ENCODE measurements at regions not wholly inside any gene's neighbourhood (a gene's known extent, or its start where the extent isn't known, plus 50 kb on each side); places are given as distances from the start of the nearest gene placed in this dataset.

- TF ChIP-seq, protein P1, sequence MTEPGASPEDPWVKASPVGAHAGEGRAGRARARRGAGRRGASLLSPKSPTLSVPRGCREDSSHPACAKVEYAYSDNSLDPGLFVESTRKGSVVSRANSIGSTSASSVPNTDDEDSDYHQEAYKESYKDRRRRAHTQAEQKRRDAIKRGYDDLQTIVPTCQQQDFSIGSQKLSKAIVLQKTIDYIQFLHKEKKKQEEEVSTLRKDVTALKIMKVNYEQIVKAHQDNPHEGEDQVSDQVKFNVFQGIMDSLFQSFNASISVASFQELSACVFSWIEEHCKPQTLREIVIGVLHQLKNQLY (CRISPR knock-in tag; IDR thresholded peaks at IDR 0.05): no peak
- no peak for TF ChIP-seq CREM (CRISPR knock-in tag; IDR thresholded peaks at IDR 0.05)
- no peak for TF ChIP-seq ZNF317 (CRISPR knock-in tag; IDR thresholded peaks at IDR 0.05; ENCODE audit: borderline replicate concordance, low read depth)
- TF ChIP-seq FOXK1 (CRISPR knock-in tag; IDR thresholded peaks at IDR 0.05): no peak
- TF ChIP-seq, protein P2, sequence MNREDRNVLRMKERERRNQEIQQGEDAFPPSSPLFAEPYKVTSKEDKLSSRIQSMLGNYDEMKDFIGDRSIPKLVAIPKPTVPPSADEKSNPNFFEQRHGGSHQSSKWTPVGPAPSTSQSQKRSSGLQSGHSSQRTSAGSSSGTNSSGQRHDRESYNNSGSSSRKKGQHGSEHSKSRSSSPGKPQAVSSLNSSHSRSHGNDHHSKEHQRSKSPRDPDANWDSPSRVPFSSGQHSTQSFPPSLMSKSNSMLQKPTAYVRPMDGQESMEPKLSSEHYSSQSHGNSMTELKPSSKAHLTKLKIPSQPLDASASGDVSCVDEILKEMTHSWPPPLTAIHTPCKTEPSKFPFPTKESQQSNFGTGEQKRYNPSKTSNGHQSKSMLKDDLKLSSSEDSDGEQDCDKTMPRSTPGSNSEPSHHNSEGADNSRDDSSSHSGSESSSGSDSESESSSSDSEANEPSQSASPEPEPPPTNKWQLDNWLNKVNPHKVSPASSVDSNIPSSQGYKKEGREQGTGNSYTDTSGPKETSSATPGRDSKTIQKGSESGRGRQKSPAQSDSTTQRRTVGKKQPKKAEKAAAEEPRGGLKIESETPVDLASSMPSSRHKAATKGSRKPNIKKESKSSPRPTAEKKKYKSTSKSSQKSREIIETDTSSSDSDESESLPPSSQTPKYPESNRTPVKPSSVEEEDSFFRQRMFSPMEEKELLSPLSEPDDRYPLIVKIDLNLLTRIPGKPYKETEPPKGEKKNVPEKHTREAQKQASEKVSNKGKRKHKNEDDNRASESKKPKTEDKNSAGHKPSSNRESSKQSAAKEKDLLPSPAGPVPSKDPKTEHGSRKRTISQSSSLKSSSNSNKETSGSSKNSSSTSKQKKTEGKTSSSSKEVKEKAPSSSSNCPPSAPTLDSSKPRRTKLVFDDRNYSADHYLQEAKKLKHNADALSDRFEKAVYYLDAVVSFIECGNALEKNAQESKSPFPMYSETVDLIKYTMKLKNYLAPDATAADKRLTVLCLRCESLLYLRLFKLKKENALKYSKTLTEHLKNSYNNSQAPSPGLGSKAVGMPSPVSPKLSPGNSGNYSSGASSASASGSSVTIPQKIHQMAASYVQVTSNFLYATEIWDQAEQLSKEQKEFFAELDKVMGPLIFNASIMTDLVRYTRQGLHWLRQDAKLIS (CRISPR knock-in tag; IDR thresholded peaks at IDR 0.05; ENCODE audit: borderline replicate concordance): no peak
- no peak for TF ChIP-seq ZNF232 (CRISPR knock-in tag; IDR thresholded peaks at IDR 0.05)
- TF ChIP-seq HMGA2 (CRISPR knock-in tag; IDR thresholded peaks at IDR 0.05): no peak
- no peak for TF ChIP-seq IRF1 (CRISPR knock-in tag; IDR thresholded peaks at IDR 0.05)
- no peak for TF ChIP-seq JAZF1 (CRISPR knock-in tag; IDR thresholded peaks at IDR 0.05)
- no peak for TF ChIP-seq NR2C2 (CRISPR knock-in tag; IDR thresholded peaks at IDR 0.05)
- TF ChIP-seq, protein P3, sequence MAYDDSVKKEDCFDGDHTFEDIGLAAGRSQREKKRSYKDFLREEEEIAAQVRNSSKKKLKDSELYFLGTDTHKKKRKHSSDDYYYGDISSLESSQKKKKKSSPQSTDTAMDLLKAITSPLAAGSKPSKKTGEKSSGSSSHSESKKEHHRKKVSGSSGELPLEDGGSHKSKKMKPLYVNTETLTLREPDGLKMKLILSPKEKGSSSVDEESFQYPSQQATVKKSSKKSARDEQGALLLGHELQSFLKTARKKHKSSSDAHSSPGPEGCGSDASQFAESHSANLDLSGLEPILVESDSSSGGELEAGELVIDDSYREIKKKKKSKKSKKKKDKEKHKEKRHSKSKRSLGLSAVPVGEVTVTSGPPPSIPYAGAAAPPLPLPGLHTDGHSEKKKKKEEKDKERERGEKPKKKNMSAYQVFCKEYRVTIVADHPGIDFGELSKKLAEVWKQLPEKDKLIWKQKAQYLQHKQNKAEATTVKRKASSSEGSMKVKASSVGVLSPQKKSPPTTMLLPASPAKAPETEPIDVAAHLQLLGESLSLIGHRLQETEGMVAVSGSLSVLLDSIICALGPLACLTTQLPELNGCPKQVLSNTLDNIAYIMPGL (CRISPR knock-in tag; IDR thresholded peaks at IDR 0.05): no peak
- DNase-seq (ENCODE audit: low spot score) (no peak), ATAC-seq (no peak)
- POLR2A ChIA-PET: no interaction called here
- Mint-ChIP-seq H3K27me3 (ENCODE audit: low read depth) (no peaks in the 10 kb centered on the region), H3K4me3 (no peak overlapping the region), H3K36me3 (no peaks in the 10 kb centered on the region), H3K4me1 (no peaks in the 10 kb centered on the region), H3K9me3 (no peaks in the 10 kb centered on the region), H3K27ac (no peak overlapping the region)
- CTCF ChIA-PET: no interaction called here
Observed at GRCh38 chr2:187037310-187037709, 188.3 kb upstream of the ZSWIM2 start.

DNA sequence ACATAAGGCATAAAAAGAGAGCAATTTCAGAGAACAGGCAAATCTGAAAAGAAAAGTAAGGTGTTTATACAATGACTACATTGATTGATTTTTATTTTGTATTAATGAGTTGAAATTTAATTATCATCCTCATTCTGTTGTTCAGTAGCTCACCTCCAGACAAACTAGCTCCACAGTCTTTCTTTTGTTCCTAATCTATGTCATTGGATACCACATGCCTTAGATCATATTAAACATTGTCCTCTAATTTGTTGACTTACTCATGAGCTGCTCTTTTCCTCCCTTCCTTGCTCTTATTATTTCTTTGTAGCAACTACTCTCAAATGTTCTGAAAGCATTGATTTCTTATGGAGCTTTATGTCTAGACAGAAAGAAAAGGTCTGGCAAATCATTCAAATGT lies 185.5 kb upstream of the ZSWIM2 start:
- Mint-ChIP-seq H3K9me3 (peaks cover 1% of the 10 kb centered on the region), H3K4me3 (no peak overlapping the region), H3K4me1 (no peaks in the 10 kb centered on the region), H3K36me3 (no peaks in the 10 kb centered on the region), H3K27ac (no peak overlapping the region), H3K27me3 (ENCODE audit: low read depth) (no peaks in the 10 kb centered on the region)
- CTCF ChIA-PET: no interaction called here
- DNase-seq (ENCODE audit: low spot score) (no peak), ATAC-seq (no peak)
- POLR2A ChIA-PET: interaction anchor here (0.6 kb wide), 1 partner anchor 34 kb away, joined by 3 read pairs; no protein-coding TSS in a partner anchor
- TF ChIP-seq FOXJ3 (CRISPR knock-in tag; IDR thresholded peaks at IDR 0.05; ENCODE audit: borderline replicate concordance): no peak
- no peak for TF ChIP-seq TCF7 (CRISPR knock-in tag; IDR thresholded peaks at IDR 0.05; ENCODE audit: low read depth)
- TF ChIP-seq ZNF512 (CRISPR knock-in tag; IDR thresholded peaks at IDR 0.05; ENCODE audit: borderline replicate concordance): no peak
- TF ChIP-seq, protein P4, sequence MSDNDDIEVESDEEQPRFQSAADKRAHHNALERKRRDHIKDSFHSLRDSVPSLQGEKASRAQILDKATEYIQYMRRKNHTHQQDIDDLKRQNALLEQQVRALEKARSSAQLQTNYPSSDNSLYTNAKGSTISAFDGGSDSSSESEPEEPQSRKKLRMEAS (CRISPR knock-in tag; IDR thresholded peaks at IDR 0.05): no peak
- no peak for TF ChIP-seq NR1H2 (CRISPR knock-in tag; IDR thresholded peaks at IDR 0.05)
